Transverse colon (tissue), 4 donors: ENCODE measurements at regions not wholly inside any gene's neighbourhood (a gene's known extent, or its start where the extent isn't known, plus 50 kb on each side); places are given as distances from the start of the nearest gene placed in this dataset.

Experiments used
- CTCF ChIP-seq, 5 experiments: fragments of 200-600 bp in 3 of 5; fragments of 450-650 bp in 2 of 5; sonication (generic) in 3 of 5; IDR thresholded peaks; 1 replicate in 2 of 5; 2 replicates in 3 of 5; pipeline ENCODE4 v1.5.1; 2016 to 2017; ENCODE audit warnings: antibody characterized with exemption in 5 of 5, inconsistent platforms in 3 of 5, mild to moderate bottlenecking in 2 of 5, moderate library complexity in 1 of 5
- POLR2A ChIP-seq: fragments of 450-650 bp; IDR thresholded peaks from one replicate; pipeline ENCODE4 v1.6.1; 2016; ENCODE audit warnings: antibody characterized with exemption, mild to moderate bottlenecking, moderate library complexity
- POLR2AphosphoS5 ChIP-seq, 3 donors: sonication (generic); formaldehyde crosslinking; IDR thresholded peaks; one replicate each; pipeline ENCODE4 v1.6.1; 2016; ENCODE audit warnings: antibody characterized with exemption in 3 of 3

GRCh38 chr13:34034411-34034810, 216.5 kb downstream of the RFC3 start:
- TF ChIP-seq POLR2A = no peak
- TF ChIP-seq CTCF (IDR thresholded peaks at IDR 0.05) = no peak
- TF ChIP-seq POLR2AphosphoS5 (IDR thresholded peaks at IDR 0.05) = no peak
